ENCODE measurements at regions not wholly inside any gene's neighbourhood (a gene's known extent, or its start where the extent isn't known, plus 50 kb on each side); places are given as distances from the start of the nearest gene placed in this dataset.

DNA sequence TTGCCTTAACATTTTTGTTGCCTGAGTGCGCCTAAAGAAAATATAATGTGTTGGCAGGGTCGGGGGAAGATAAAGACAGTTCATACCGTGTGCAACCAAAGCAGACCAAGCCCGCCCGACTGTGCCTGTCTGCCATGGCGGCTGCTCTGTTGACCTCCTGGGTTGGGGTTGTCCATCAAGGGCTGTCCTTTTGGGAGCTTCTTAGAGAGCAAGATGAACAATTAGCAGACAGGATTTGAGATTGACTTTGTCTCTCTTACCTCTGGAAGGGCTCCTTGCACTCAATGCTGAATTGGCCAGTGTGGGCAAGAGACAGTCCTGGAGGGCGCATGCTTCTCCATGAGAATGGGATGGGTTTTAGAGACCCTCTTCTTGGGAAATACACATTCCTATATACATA lies 319.6 kb downstream of the GLRX3 start:
- DNase-seq (ENCODE audit: low read depth in 1 of 2, low spot score in 1 of 2) = no peak

GRCh38 chr10:130456616-130457015 lies 320.4 kb downstream of the GLRX3 start:
- DNase-seq (ENCODE audit: low read depth in 1 of 2, low spot score in 1 of 2) = no peak

DNA sequence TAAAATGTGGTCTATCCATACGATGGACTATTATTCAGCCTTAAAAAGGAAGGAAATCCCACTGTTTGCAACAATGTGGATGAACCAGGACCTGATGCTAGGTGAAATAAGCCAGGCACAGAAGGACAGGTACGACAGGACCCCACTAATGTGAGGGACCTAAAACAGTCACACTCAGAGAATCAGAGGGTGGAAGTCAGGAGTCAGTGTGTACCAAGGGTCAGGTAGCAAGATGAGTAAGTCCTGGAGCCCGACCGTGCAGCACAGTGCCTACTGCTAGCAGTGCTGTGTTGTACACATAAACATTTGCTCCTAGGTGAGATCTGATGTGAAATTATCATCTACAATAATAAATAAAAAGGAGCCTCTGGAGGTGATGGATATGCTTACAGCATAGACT lies 322.3 kb downstream of the GLRX3 start:
- no peak for DNase-seq (ENCODE audit: low read depth in 1 of 2, low spot score in 1 of 2)

GRCh38 chr10:130459011-130459410 lies 322.8 kb downstream of the GLRX3 start:
- no peak for DNase-seq (ENCODE audit: low read depth in 1 of 2, low spot score in 1 of 2)

GRCh38 chr10:130459851-130460490 lies 323.8 kb downstream of the GLRX3 start:
- no peak for DNase-seq (ENCODE audit: low read depth in 1 of 2, low spot score in 1 of 2)

- DNase-seq (ENCODE audit: low read depth in 1 of 2, low spot score in 1 of 2) = no peak
These were observed 325.4 kb downstream of the GLRX3 start for GRCh38 chr10:130461631-130462030.

GRCh38 chr10:130463104-130463875 lies 327.1 kb downstream of the GLRX3 start:
- DNase-seq (ENCODE audit: low read depth in 1 of 2, low spot score in 1 of 2) = no peak

DNA sequence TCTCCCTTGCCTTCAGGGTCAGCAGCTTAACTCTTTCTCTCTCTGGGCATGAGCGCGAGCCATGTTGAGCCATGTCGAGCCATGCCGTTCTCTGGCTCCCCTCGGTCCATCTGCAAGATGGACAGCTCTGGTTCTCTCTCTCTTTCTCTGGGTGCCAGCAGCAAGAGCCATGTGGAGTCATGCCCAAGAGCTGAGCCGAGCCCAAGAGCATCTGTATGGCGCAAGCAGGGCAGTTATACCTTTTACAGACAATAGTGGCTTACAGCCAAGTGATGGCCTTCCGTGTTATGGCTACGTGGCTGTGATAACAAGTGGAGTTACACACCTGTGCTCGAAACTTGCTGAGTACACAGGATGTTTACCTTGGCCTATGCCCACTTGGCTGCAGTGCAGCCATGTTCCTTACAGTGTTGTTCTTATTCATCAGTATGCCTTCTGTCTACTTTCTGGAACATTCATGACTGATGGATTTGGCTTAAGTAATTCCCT lies 327.7 kb downstream of the GLRX3 start:
- DNase-seq (ENCODE audit: low read depth in 1 of 2, low spot score in 1 of 2) = no peak

DNA sequence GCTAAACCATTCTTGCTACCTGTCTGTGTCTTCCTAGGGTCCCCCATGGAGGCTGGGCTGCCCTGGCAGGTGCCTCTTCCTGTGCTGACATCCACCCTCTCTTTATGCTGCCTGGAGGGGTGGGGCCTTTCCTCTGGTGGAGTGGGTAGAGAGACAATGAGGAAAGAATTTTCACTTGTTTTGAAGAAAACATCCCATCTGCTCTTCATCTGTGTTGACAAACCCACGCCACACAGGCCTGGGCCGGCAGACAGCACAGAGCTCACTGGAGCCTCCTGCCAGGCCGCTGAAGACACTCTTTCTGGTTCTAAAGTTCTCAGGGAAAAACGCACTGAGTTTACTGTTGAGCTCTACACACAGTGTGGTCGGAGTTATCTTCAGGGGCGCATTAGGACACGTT lies 328.2 kb downstream of the GLRX3 start:
- no peak for DNase-seq (ENCODE audit: low read depth in 1 of 2, low spot score in 1 of 2)

- no peak for DNase-seq (ENCODE audit: low read depth in 1 of 2, low spot score in 1 of 2)
These were observed 330.2 kb downstream of the GLRX3 start for GRCh38 chr10:130466271-130466997.

GRCh38 chr10:130470286-130470685 lies 334.1 kb downstream of the GLRX3 start:
- no peak for DNase-seq (ENCODE audit: low read depth in 1 of 2, low spot score in 1 of 2)

DNA sequence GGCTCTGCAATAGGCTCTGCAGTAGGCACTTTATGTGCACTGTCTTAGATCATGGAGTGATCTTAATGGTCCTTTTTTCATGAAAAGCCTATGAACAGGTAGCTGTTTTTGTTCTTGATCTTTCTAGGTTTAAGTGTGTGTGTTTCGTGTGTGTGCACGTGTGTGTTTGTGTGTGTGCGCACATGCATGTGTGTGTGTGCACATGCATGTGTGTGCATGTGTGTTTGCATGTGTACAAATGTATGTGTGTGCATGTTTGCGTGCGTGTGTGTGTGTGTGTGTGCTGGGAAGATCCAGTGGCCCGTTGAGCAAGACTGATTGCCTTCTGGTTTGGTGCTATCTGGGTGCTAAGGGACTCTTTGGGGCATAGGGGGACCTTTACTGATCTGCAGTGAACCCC lies 334.8 kb downstream of the GLRX3 start:
- DNase-seq (ENCODE audit: low read depth in 1 of 2, low spot score in 1 of 2) = no peak

DNA sequence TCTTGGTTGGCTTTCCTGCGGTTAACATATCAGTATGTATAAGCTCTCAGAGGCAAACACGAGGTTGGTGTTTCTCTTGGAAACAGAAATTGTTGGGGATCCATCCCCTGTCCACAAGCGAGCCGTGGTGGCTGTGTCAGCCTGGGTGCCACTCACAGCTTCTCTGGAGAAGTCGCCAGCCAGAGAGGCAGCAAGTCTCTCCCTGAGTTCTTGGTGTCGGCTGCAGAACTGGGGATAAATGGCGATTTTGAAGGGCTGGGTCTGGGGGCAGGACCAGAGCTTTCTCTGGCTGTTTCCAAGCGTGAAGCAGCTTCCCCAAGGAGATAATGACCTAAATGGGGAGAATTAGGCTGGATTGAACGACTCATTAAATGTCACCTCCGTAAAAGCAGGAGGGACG lies 335.3 kb downstream of the GLRX3 start:
- no peak for DNase-seq (ENCODE audit: low read depth in 1 of 2, low spot score in 1 of 2)

GRCh38 chr10:130472236-130472635 lies 336.0 kb downstream of the GLRX3 start:
- no peak for DNase-seq (ENCODE audit: low read depth in 1 of 2, low spot score in 1 of 2)

- DNase-seq (ENCODE audit: low read depth in 1 of 2, low spot score in 1 of 2) = no peak
These were observed 338.4 kb downstream of the GLRX3 start for GRCh38 chr10:130474591-130474990.

GRCh38 chr10:130477360-130477759 lies 341.2 kb downstream of the GLRX3 start:
- DNase-seq (ENCODE audit: low read depth in 1 of 2, low spot score in 1 of 2) = no peak

DNA sequence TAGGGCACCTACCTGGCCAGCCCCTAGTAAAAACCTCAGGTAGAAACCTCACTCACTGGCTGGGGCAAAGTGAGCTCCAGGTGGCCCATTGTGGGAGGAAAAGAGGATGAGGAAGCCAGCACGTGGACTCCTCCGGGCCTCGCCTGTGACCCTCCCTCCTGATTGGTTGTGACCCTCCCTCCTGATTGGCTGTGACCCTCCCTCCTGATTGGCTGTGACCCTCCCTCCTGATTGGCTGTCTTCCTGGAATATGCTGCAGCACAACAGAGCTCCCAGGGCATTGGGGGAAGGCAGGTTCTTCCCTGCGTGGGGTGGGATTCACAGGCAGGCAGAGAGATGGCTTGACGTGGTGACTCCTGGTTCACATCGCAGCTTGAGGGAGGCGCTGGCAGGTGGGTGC lies 343.0 kb downstream of the GLRX3 start:
- DNase-seq (ENCODE audit: low read depth in 1 of 2, low spot score in 1 of 2) = no peak

- DNase-seq (ENCODE audit: low read depth in 1 of 2, low spot score in 1 of 2) = no peak
These were observed 343.7 kb downstream of the GLRX3 start for GRCh38 chr10:130479926-130480325.

DNA sequence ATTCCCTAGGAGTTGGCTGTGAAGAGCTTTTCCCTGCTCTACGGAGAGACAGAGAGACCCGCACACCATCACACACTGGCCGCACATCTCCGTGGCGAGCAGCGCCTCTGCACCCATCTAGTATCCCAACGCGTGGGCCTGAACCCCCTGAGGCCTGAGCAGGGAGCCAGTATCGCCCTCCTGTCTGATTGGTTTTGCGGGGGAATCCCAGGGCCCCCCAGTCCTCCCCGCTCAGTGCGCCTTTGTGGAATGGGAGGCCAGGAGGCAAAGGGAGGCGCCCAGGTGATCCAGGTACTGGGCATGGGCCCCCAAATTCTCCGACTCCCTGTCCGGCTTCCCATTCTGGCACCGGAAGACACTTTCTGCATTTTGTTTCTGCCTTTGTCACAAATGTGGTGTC lies 344.3 kb downstream of the GLRX3 start:
- no peak for DNase-seq (ENCODE audit: low read depth in 1 of 2, low spot score in 1 of 2)

GRCh38 chr10:130481076-130481930 lies 345.1 kb downstream of the GLRX3 start:
- no peak for DNase-seq (ENCODE audit: low read depth in 1 of 2, low spot score in 1 of 2)

GRCh38 chr10:130481936-130482335 lies 345.7 kb downstream of the GLRX3 start:
- DNase-seq (ENCODE audit: low read depth in 1 of 2, low spot score in 1 of 2) = no peak
